ENCODE measurements at regions not wholly inside any gene's neighbourhood (a gene's known extent, or its start where the extent isn't known, plus 50 kb on each side); places are given as distances from the start of the nearest gene placed in this dataset.

GRCh38 chr19:31629579-31630363, 280.5 kb upstream of the TSHZ3 start:
- Histone ChIP-seq H3K9me3 (replicated peaks; ENCODE audit: control insufficient read depth, low read depth, low read length) (no peaks in the 10 kb centered on the region), H3K4me1 (ENCODE audit: control insufficient read depth, insufficient read depth, low read length) (peaks cover 6% of the 10 kb centered on the region), H3K36me3 (ENCODE audit: control insufficient read depth, insufficient read depth, low read length) (no peaks in the 10 kb centered on the region), H3K4me3 (ENCODE audit: low read length) (no peak overlapping the region), H3K27ac (ENCODE audit: low read length) (no peak overlapping the region), H3K27me3 (ENCODE audit: control insufficient read depth, insufficient read depth, low read length) (no peaks in the 10 kb centered on the region)
- no peak for DNase-seq
- WGBS (ENCODE audit: insufficient coverage): 81% methylated on average over 13 of the region's 18 CpGs

- no peak for DNase-seq
- no peak overlapping the region for H3K4me3 ChIP-seq (ENCODE audit: low read length)
- peaks cover under 1% of the 10 kb centered on the region for H3K4me1 ChIP-seq (ENCODE audit: control insufficient read depth, insufficient read depth, low read length)
- H3K27me3 ChIP-seq (ENCODE audit: control insufficient read depth, insufficient read depth, low read length): no peaks in the 10 kb centered on the region
- no peak overlapping the region for H3K27ac ChIP-seq (ENCODE audit: low read length)
- no peaks in the 10 kb centered on the region for H3K9me3 ChIP-seq (replicated peaks; ENCODE audit: control insufficient read depth, low read depth, low read length)
- WGBS (ENCODE audit: insufficient coverage): 97% methylated on average over 8 of the region's 8 CpGs
- no peaks in the 10 kb centered on the region for H3K36me3 ChIP-seq (ENCODE audit: control insufficient read depth, insufficient read depth, low read length)
Measured at GRCh38 chr19:31633014-31633413, 283.8 kb upstream of the TSHZ3 start.

- 83% methylated on average over 1 of the region's 1 CpG for WGBS (ENCODE audit: insufficient coverage)
- no peaks in the 10 kb centered on the region for H3K9me3 ChIP-seq (replicated peaks; ENCODE audit: control insufficient read depth, low read depth, low read length)
- no peak overlapping the region for H3K4me3 ChIP-seq (ENCODE audit: low read length)
- no peak for DNase-seq
- H3K27ac ChIP-seq (ENCODE audit: low read length): no peak overlapping the region
- no peaks in the 10 kb centered on the region for H3K36me3 ChIP-seq (ENCODE audit: control insufficient read depth, insufficient read depth, low read length)
- H3K4me1 ChIP-seq (ENCODE audit: control insufficient read depth, insufficient read depth, low read length): no peaks in the 10 kb centered on the region
- no peaks in the 10 kb centered on the region for H3K27me3 ChIP-seq (ENCODE audit: control insufficient read depth, insufficient read depth, low read length)
Measured at GRCh38 chr19:31639306-31639705, 290.1 kb upstream of the TSHZ3 start.

GRCh38 chr19:31641591-31641990, 292.4 kb upstream of the TSHZ3 start:
- no peak for DNase-seq
- peaks cover 5% of the 10 kb centered on the region for H3K9me3 ChIP-seq (replicated peaks; ENCODE audit: control insufficient read depth, low read depth, low read length)
- WGBS (ENCODE audit: insufficient coverage): 93% methylated on average over 2 of the region's 2 CpGs
- H3K27me3 ChIP-seq (ENCODE audit: control insufficient read depth, insufficient read depth, low read length): no peaks in the 10 kb centered on the region
- H3K4me3 ChIP-seq (ENCODE audit: low read length): no peak overlapping the region
- no peaks in the 10 kb centered on the region for H3K4me1 ChIP-seq (ENCODE audit: control insufficient read depth, insufficient read depth, low read length)
- H3K36me3 ChIP-seq (ENCODE audit: control insufficient read depth, insufficient read depth, low read length): no peaks in the 10 kb centered on the region
- no peak overlapping the region for H3K27ac ChIP-seq (ENCODE audit: low read length)

- H3K27ac ChIP-seq (ENCODE audit: low read length): no peak overlapping the region
- peaks cover 5% of the 10 kb centered on the region for H3K9me3 ChIP-seq (replicated peaks; ENCODE audit: control insufficient read depth, low read depth, low read length)
- 60% methylated on average over 6 of the region's 9 CpGs for WGBS (ENCODE audit: insufficient coverage)
- H3K36me3 ChIP-seq (ENCODE audit: control insufficient read depth, insufficient read depth, low read length): no peaks in the 10 kb centered on the region
- no peaks in the 10 kb centered on the region for H3K27me3 ChIP-seq (ENCODE audit: control insufficient read depth, insufficient read depth, low read length)
- H3K4me1 ChIP-seq (ENCODE audit: control insufficient read depth, insufficient read depth, low read length): no peaks in the 10 kb centered on the region
- DNase-seq: no peak
- no peak overlapping the region for H3K4me3 ChIP-seq (ENCODE audit: low read length)
Measured at GRCh38 chr19:31648347-31648746, 299.1 kb upstream of the TSHZ3 start.

- Histone ChIP-seq H3K4me1 (ENCODE audit: control insufficient read depth, insufficient read depth, low read length) (no peaks in the 10 kb centered on the region), H3K36me3 (ENCODE audit: control insufficient read depth, insufficient read depth, low read length) (no peaks in the 10 kb centered on the region), H3K9me3 (replicated peaks; ENCODE audit: control insufficient read depth, low read depth, low read length) (no peaks in the 10 kb centered on the region), H3K27ac (ENCODE audit: low read length) (no peak overlapping the region), H3K4me3 (ENCODE audit: low read length) (no peak overlapping the region), H3K27me3 (ENCODE audit: control insufficient read depth, insufficient read depth, low read length) (no peaks in the 10 kb centered on the region)
- 95% methylated on average over 8 of the region's 9 CpGs for WGBS (ENCODE audit: insufficient coverage)
- no peak for DNase-seq
Measured at GRCh38 chr19:31656507-31656906, 307.3 kb upstream of the TSHZ3 start.

GRCh38 chr19:31658993-31659896, 310.0 kb upstream of the TSHZ3 start:
- Histone ChIP-seq H3K27ac (ENCODE audit: low read length) (no peak overlapping the region), H3K4me3 (ENCODE audit: low read length) (no peak overlapping the region), H3K9me3 (replicated peaks; ENCODE audit: control insufficient read depth, low read depth, low read length) (no peaks in the 10 kb centered on the region), H3K4me1 (ENCODE audit: control insufficient read depth, insufficient read depth, low read length) (no peaks in the 10 kb centered on the region), H3K36me3 (ENCODE audit: control insufficient read depth, insufficient read depth, low read length) (no peaks in the 10 kb centered on the region), H3K27me3 (ENCODE audit: control insufficient read depth, insufficient read depth, low read length) (peaks cover 2% of the 10 kb centered on the region)
- WGBS (ENCODE audit: insufficient coverage): 67% methylated on average over 3 of the region's 6 CpGs
- DNase-seq: no peak

GRCh38 chr19:31659897-31660210, 310.6 kb upstream of the TSHZ3 start:
- Histone ChIP-seq H3K4me1 (ENCODE audit: control insufficient read depth, insufficient read depth, low read length) (no peaks in the 10 kb centered on the region), H3K9me3 (replicated peaks; ENCODE audit: control insufficient read depth, low read depth, low read length) (no peaks in the 10 kb centered on the region), H3K36me3 (ENCODE audit: control insufficient read depth, insufficient read depth, low read length) (no peaks in the 10 kb centered on the region), H3K27me3 (ENCODE audit: control insufficient read depth, insufficient read depth, low read length) (peaks cover 2% of the 10 kb centered on the region), H3K27ac (ENCODE audit: low read length) (no peak overlapping the region), H3K4me3 (ENCODE audit: low read length) (no peak overlapping the region)
- 100% methylated on average over 1 of the region's 4 CpGs for WGBS (ENCODE audit: insufficient coverage)
- no peak for DNase-seq

GRCh38 chr19:31664096-31664495, 314.9 kb upstream of the TSHZ3 start:
- 60% methylated on average over 1 of the region's 7 CpGs for WGBS (ENCODE audit: insufficient coverage)
- DNase-seq: no peak

GRCh38 chr19:31664997-31665396, 315.8 kb upstream of the TSHZ3 start:
- Histone ChIP-seq H3K27ac (ENCODE audit: low read length) (no peak overlapping the region), H3K9me3 (replicated peaks; ENCODE audit: control insufficient read depth, low read depth, low read length) (no peaks in the 10 kb centered on the region), H3K27me3 (ENCODE audit: control insufficient read depth, insufficient read depth, low read length) (peaks cover 2% of the 10 kb centered on the region), H3K4me3 (ENCODE audit: low read length) (no peak overlapping the region), H3K4me1 (ENCODE audit: control insufficient read depth, insufficient read depth, low read length) (no peaks in the 10 kb centered on the region), H3K36me3 (ENCODE audit: control insufficient read depth, insufficient read depth, low read length) (no peaks in the 10 kb centered on the region)
- 62% methylated on average over 2 of the region's 6 CpGs for WGBS (ENCODE audit: insufficient coverage)
- DNase-seq: no peak

More at GRCh38 chr19:31664096-31664495, 314.9 kb upstream of the TSHZ3 start:
- Histone ChIP-seq H3K27ac (ENCODE audit: low read length) (no peak overlapping the region), H3K9me3 (replicated peaks; ENCODE audit: control insufficient read depth, low read depth, low read length) (no peaks in the 10 kb centered on the region), H3K4me1 (ENCODE audit: control insufficient read depth, insufficient read depth, low read length) (no peaks in the 10 kb centered on the region), H3K4me3 (ENCODE audit: low read length) (no peak overlapping the region), H3K36me3 (ENCODE audit: control insufficient read depth, insufficient read depth, low read length) (no peaks in the 10 kb centered on the region), H3K27me3 (ENCODE audit: control insufficient read depth, insufficient read depth, low read length) (peaks cover 2% of the 10 kb centered on the region)

Measured in muscle of leg (tissue), 3 donors.